ENCODE measurements at regions not wholly inside any gene's neighbourhood (a gene's known extent, or its start where the extent isn't known, plus 50 kb on each side); places are given as distances from the start of the nearest gene placed in this dataset.

GRCh38 chr7:121515229-121515628 lies 119.1 kb upstream of the FAM3C start:
- Histone ChIP-seq H3K36me3 (no peaks in the 10 kb centered on the region), H3K27me3 (replicated peaks; ENCODE audit: insufficient read depth) (no peaks in the 10 kb centered on the region), H3K9me3 (peaks cover 6% of the 10 kb centered on the region), H3K27ac (no peak overlapping the region), H3K4me3 (no peak overlapping the region), H3K4me1 (ENCODE audit: control insufficient read depth in 1 of 2, low read depth in 2 of 2) (no peaks in the 10 kb centered on the region)
- no peak for DNase-seq (ENCODE audit: low spot score)
- ATAC-seq (ENCODE audit: insufficient number of reproducible peaks, low FRiP score, low read depth): no peak
- no peak for TF ChIP-seq CTCF (IDR thresholded peaks at IDR 0.05)

- Histone ChIP-seq H3K4me1 (ENCODE audit: control insufficient read depth in 1 of 2, low read depth in 2 of 2) (no peaks in the 10 kb centered on the region), H3K4me3 (no peak overlapping the region), H3K27me3 (replicated peaks; ENCODE audit: insufficient read depth) (no peaks in the 10 kb centered on the region), H3K27ac (no peak overlapping the region), H3K9me3 (peaks cover 6% of the 10 kb centered on the region), H3K36me3 (no peaks in the 10 kb centered on the region)
- no peak for TF ChIP-seq CTCF (IDR thresholded peaks at IDR 0.05)
- ATAC-seq (ENCODE audit: insufficient number of reproducible peaks, low FRiP score, low read depth) (no peak), DNase-seq (ENCODE audit: low spot score) (no peak)
Measured at GRCh38 chr7:121513105-121513504, 117.0 kb upstream of the FAM3C start.

GRCh38 chr7:121510858-121511482 lies 114.9 kb upstream of the FAM3C start:
- DNase-seq (ENCODE audit: low spot score) (no peak), ATAC-seq (ENCODE audit: insufficient number of reproducible peaks, low FRiP score, low read depth) (no peak)
- Histone ChIP-seq H3K4me3 (no peak overlapping the region), H3K36me3 (no peaks in the 10 kb centered on the region), H3K27me3 (replicated peaks; ENCODE audit: insufficient read depth) (no peaks in the 10 kb centered on the region), H3K9me3 (peaks cover 6% of the 10 kb centered on the region), H3K4me1 (ENCODE audit: control insufficient read depth in 1 of 2, low read depth in 2 of 2) (no peaks in the 10 kb centered on the region), H3K27ac (no peak overlapping the region)
- TF ChIP-seq CTCF (IDR thresholded peaks at IDR 0.05): no peak

- Histone ChIP-seq H3K27me3 (replicated peaks; ENCODE audit: insufficient read depth) (no peaks in the 10 kb centered on the region), H3K4me3 (no peak overlapping the region), H3K36me3 (no peaks in the 10 kb centered on the region), H3K9me3 (peaks cover 11% of the 10 kb centered on the region), H3K27ac (no peak overlapping the region), H3K4me1 (ENCODE audit: control insufficient read depth in 1 of 2, low read depth in 2 of 2) (no peaks in the 10 kb centered on the region)
- no peak for TF ChIP-seq CTCF (IDR thresholded peaks at IDR 0.05)
- ATAC-seq (ENCODE audit: insufficient number of reproducible peaks, low FRiP score, low read depth) (no peak), DNase-seq (ENCODE audit: low spot score) (no peak)
Measured at GRCh38 chr7:121510302-121510701, 114.2 kb upstream of the FAM3C start.

- TF ChIP-seq CTCF (IDR thresholded peaks at IDR 0.05): no peak
- Histone ChIP-seq H3K4me3 (no peak overlapping the region), H3K27me3 (replicated peaks; ENCODE audit: insufficient read depth) (no peaks in the 10 kb centered on the region), H3K27ac (peak overlapping the region in 1 of 2 donors; percentile 42), H3K9me3 (peaks cover 6% of the 10 kb centered on the region), H3K4me1 (ENCODE audit: control insufficient read depth in 1 of 2, low read depth in 2 of 2) (peaks cover 0 to 5% of the 10 kb centered on the region in 2 donors), H3K36me3 (no peaks in the 10 kb centered on the region)
- ATAC-seq (ENCODE audit: insufficient number of reproducible peaks, low FRiP score, low read depth): no peak
- no peak for DNase-seq (ENCODE audit: low spot score)
Measured at GRCh38 chr7:121505540-121506182, 109.6 kb upstream of the FAM3C start.
